ENCODE measurements at regions not wholly inside any gene's neighbourhood (a gene's known extent, or its start where the extent isn't known, plus 50 kb on each side); places are given as distances from the start of the nearest gene placed in this dataset.

GRCh38 chr1:99464738-99465137 lies 181.2 kb upstream of the PALMD start:
- DNase-seq (ENCODE audit: extremely low read depth, low read depth): no peak
- TF ChIP-seq, protein P1, sequence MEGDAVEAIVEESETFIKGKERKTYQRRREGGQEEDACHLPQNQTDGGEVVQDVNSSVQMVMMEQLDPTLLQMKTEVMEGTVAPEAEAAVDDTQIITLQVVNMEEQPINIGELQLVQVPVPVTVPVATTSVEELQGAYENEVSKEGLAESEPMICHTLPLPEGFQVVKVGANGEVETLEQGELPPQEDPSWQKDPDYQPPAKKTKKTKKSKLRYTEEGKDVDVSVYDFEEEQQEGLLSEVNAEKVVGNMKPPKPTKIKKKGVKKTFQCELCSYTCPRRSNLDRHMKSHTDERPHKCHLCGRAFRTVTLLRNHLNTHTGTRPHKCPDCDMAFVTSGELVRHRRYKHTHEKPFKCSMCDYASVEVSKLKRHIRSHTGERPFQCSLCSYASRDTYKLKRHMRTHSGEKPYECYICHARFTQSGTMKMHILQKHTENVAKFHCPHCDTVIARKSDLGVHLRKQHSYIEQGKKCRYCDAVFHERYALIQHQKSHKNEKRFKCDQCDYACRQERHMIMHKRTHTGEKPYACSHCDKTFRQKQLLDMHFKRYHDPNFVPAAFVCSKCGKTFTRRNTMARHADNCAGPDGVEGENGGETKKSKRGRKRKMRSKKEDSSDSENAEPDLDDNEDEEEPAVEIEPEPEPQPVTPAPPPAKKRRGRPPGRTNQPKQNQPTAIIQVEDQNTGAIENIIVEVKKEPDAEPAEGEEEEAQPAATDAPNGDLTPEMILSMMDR (IDR thresholded peaks at IDR 0.05; ENCODE audit: low read depth, low read length): no peak

DNA sequence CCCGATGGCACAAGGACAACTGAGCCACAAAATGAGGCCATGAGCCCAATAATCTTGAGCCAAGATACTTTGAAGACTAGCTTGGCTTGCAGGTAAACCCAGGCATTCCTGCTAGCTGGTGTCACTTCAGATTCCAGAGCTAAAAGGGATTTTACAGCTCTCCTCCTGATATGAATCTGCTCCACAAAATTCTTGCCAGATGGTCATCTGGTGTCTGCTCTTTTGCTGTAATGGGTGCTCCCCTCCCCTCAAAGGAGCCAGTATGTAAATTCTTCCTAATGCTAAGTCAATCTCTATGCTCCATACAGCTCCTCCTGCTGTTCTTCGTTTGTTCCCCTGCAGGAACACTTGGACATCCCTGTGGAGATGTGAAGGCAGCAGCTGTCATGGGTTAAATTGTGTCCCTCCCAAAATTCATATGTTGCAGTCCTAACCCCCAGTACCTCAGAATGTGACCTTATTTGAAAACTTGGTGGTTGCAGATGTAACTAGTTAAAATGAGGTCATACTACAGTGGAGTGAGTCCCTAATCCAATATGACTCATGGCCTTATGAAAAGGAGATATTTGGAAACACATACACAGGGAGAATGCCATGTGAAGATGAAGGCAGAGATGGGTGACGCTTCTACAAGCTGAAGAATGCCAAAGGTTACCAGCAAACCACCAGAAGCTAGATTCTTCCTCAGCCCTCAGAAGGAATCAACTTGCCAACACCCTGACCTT lies 180.6 kb upstream of the PALMD start:
- DNase-seq (ENCODE audit: extremely low read depth, low read depth): peak; percentile 32
- TF ChIP-seq, protein P1 (IDR thresholded peaks at IDR 0.05; ENCODE audit: low read depth, low read length): no peak; the same call in 1 of the 2 replicates

DNA sequence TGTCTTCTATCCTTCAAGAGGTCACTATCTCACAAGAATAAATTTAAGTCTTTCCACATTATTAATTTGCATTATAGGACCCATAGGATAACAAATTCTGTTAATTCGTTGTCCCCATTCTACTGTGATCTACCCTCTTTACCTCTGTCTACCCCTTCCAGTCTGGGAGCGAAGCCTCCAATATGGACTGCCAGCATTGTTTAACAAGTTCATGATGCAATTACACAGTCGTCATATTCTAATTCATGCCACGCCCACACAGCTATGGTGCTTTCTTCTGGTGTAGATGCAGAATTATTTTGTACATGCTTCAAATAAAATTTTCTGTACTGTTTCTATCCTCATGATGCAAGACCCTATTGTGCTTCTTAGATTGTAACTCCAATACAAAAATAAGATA lies 178.3 kb upstream of the PALMD start:
- no peak for DNase-seq (ENCODE audit: extremely low read depth, low read depth)

DNA sequence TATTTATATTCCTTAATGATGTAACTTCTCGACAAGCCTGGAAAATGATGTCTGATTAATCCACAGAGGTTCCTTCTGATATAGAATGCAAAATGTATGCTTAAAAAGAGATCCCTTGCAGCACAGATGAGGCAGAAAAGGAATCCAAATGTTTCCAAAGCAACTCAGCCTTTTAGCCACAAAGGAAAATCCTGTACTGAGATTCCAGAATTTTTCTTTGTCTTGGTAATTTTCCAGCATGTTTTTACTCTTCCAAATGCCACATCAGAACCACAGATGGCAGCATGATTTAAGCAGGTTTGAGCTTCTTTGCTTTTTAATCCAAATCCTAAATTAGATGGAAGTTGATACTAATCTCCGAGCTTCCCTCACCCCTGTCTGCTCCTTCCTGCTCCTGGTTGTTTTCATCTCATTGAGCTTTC lies 176.4 kb upstream of the PALMD start:
- TF ChIP-seq, protein P1 (IDR thresholded peaks at IDR 0.05; ENCODE audit: low read depth, low read length): no peak
- no peak for DNase-seq (ENCODE audit: extremely low read depth, low read depth)

More for the DNA sequence above, 178.3 kb upstream of the PALMD start:
- TF ChIP-seq, protein P1 (IDR thresholded peaks at IDR 0.05; ENCODE audit: low read depth, low read length): no peak

GRCh38 chr1:99472893-99473292 lies 173.0 kb upstream of the PALMD start:
- no peak for DNase-seq (ENCODE audit: extremely low read depth, low read depth)
- TF ChIP-seq, protein P1 (IDR thresholded peaks at IDR 0.05; ENCODE audit: low read depth, low read length): no peak

DNA sequence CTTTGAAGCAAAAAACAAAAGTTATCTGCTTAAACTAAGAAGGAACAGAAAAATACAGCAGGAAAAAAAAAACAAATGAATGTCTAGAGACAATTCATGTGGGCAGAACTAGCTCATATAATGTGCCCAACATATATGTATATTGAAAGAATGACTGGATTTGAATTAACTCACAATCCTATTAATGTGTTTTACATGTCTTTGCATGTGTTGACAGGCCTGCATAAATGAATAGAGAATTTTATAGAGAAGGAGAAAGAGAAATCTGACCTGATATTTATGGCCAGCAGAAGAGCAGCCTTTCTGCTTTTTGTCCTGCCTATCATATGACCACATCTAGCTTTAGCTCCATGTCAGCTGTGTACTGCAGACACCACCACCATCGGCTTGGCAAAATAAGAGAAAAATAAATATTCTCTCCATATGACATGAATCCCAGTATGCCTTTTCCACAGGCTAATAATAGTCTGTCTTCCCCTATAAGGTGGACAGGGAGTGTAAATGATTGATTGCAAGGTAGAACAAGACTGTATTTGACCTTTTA lies 171.5 kb upstream of the PALMD start:
- TF ChIP-seq, protein P1 (IDR thresholded peaks at IDR 0.05; ENCODE audit: low read depth, low read length): no peak
- no peak for DNase-seq (ENCODE audit: extremely low read depth, low read depth)

DNA sequence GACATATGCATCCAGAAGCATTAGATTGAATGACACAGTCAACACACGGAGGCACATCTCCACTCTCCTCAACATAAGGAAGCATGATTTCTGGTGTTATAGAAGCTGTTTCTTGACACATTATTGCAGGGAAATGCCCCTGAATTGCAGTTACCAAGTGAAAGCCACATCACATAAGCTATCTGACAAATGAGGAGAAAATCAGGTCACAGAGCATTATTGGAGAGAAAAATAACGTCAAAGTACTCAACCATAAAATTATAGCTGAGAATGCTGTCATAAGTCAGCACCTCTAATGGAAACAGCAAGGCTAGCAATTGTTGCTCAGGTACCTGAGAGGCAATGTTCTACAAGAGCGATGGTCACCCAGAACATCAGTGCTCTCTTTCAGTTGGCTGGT lies 169.9 kb upstream of the PALMD start:
- DNase-seq (ENCODE audit: extremely low read depth, low read depth): no peak
- TF ChIP-seq, protein P1 (IDR thresholded peaks at IDR 0.05; ENCODE audit: low read depth, low read length): no peak
